GM12878 (cell line): ENCODE measurements at regions not wholly inside any gene's neighbourhood (a gene's known extent, or its start where the extent isn't known, plus 50 kb on each side); places are given as distances from the start of the nearest gene placed in this dataset.

Source experiments
- CEBPB ChIP-seq, 2 experiments: fragments of 150-350 bp in 1 of 2; IDR thresholded peaks; 2 replicates each; pipeline ENCODE4 v1.6.1; 2012 to 2014; ENCODE audit warnings: low read depth in 2 of 2, low read length in 2 of 2, borderline replicate concordance in 1 of 2, inconsistent platforms in 1 of 2
- CTCF ChIP-seq, 3 experiments: IDR thresholded peaks in 2 of 3; conservative IDR thresholded peaks in 1 of 3; 2 replicates each; pipeline ENCODE4 v1.5.1; 2011; ENCODE audit warnings: low read depth in 3 of 3, low read length in 3 of 3, mild to moderate bottlenecking in 3 of 3, control low read depth in 2 of 3, moderate library complexity in 2 of 3, inconsistent platforms in 1 of 3, mixed read lengths in 1 of 3; ENCODE audit not compliant: control insufficient read depth in 2 of 3, insufficient read depth in 1 of 3; ENCODE audit errors: extremely low read depth in 1 of 3
- GABPA ChIP-seq: IDR thresholded peaks from 2 replicates; pipeline ENCODE4 v1.6.1; 2014; ENCODE audit warnings: antibody characterized with exemption, low read depth, mild to moderate bottlenecking, inconsistent platforms
- HDAC2 ChIP-seq: fragments of 200-600 bp; sonication (generic); IDR thresholded peaks from 2 replicates; pipeline ENCODE4 v1.6.1; 2017
- JUND ChIP-seq: IDR thresholded peaks from 2 replicates; pipeline ENCODE4 v1.6.1; 2012; ENCODE audit warnings: low read depth, mild to moderate bottlenecking, low read length, improper control_type of control experiment, moderate library complexity
- POLR2A ChIP-seq: IDR thresholded peaks from 2 replicates; pipeline ENCODE4 v1.6.1; 2011; ENCODE audit warnings: low read depth, mild to moderate bottlenecking, low read length
- POLR2AphosphoS5 ChIP-seq: IDR thresholded peaks from 2 replicates; pipeline ENCODE4 v1.6.1; 2011; ENCODE audit warnings: mild to moderate bottlenecking, low read length, inconsistent platforms
- RAD21 ChIP-seq: IDR thresholded peaks from 2 replicates; pipeline ENCODE4 v1.6.1; 2011; ENCODE audit warnings: mild to moderate bottlenecking, low read depth, low read length, moderate library complexity; ENCODE audit not compliant: insufficient read depth
- REST ChIP-seq: IDR thresholded peaks from 2 replicates; pipeline ENCODE4 v1.6.1; 2012; ENCODE audit warnings: mild to moderate bottlenecking, low read depth, low read length
- SIN3A ChIP-seq: IDR thresholded peaks from 2 replicates; pipeline ENCODE4 v1.6.1; 2012; ENCODE audit warnings: low read depth, low read length, improper control_type of control experiment
- ZBTB33 ChIP-seq: fragments of 450-650 bp; IDR thresholded peaks from 2 replicates; pipeline ENCODE4 v1.6.1; 2017; ENCODE audit warnings: mild to moderate bottlenecking
- ZBTB40 ChIP-seq: fragments of 450-650 bp; IDR thresholded peaks from 2 replicates; pipeline ENCODE4 v1.6.1; 2016; ENCODE audit warnings: mild to moderate bottlenecking, moderate library complexity, borderline replicate concordance

- TF ChIP-seq CTCF (IDR thresholded peaks at IDR 0.05 in 2 of 3, conservative IDR thresholded peaks at IDR 0.05 in 1 of 3; ENCODE audit: control insufficient read depth in 2 of 3, extremely low read depth in 1 of 3, insufficient read depth in 1 of 3, low read depth in 3 of 3, low read length in 3 of 3) (no peak), ZBTB40 (no peak), ZBTB33 (no peak), POLR2A (no peak), RAD21 (no peak), REST (no peak), GABPA (no peak), HDAC2 (no peak), POLR2AphosphoS5 (no peak), SIN3A (no peak), CEBPB (IDR thresholded peaks at IDR 0.05; ENCODE audit: borderline replicate concordance in 1 of 2, low read depth in 2 of 2, low read length in 2 of 2) (no peak), JUND (no peak)
These were observed 363.2 kb upstream of the SFSWAP start for GRCh38 chr12:131347732-131348131.
